MCF 10A (cell line): ENCODE measurements at regions not wholly inside any gene's neighbourhood (a gene's known extent, or its start where the extent isn't known, plus 50 kb on each side); places are given as distances from the start of the nearest gene placed in this dataset.

ENCODE experiments used
- BruUV-seq: library from RNA; stranded (reverse); fragments of 400-500 nt; replicated peaks from 2 replicates; lab custom pipeline; 2021; lab: Mats Ljungman, UMichigan
- CTCF ChIA-PET: fragments of 300-600 bp; sonication (Branson Sonifier 250); formaldehyde crosslinking; extraction: SDS; loops from one replicate; lab custom pipeline; 2021; ENCODE audit warnings: antibody characterized with exemption, inconsistent platforms; lab: Yijun Ruan, JAX
- POLR2A ChIA-PET: fragments of 300-600, 350-650 bp; sonication (Branson Sonifier 250); formaldehyde crosslinking; extraction: SDS; loops from one replicate; lab custom pipeline; 2020; ENCODE audit warnings: antibody characterized with exemption, inconsistent platforms; lab: Yijun Ruan, JAX
- DNase-seq: peaks from one replicate; pipeline ENCODE4 v3.0.0-alpha.2; 2018; ENCODE audit not compliant: unreplicated experiment
- H3K27ac Mint-ChIP-seq: one replicate; pipeline ENCODE4 v1.8.0; 2022; ENCODE audit warnings: mild to moderate bottlenecking, low read depth, mixed read lengths; ENCODE audit not compliant: unreplicated experiment
- H3K27me3 Mint-ChIP-seq: one replicate; pipeline ENCODE4 v1.8.0; 2022; ENCODE audit warnings: mixed read lengths; ENCODE audit not compliant: insufficient read depth, unreplicated experiment
- H3K36me3 Mint-ChIP-seq: one replicate; pipeline ENCODE4 v1.8.0; 2022; ENCODE audit warnings: mild to moderate bottlenecking, moderate library complexity, mixed read lengths; ENCODE audit not compliant: insufficient read depth, unreplicated experiment
- H3K4me1 Mint-ChIP-seq: one replicate; pipeline ENCODE4 v1.8.0; 2022; ENCODE audit warnings: mixed read lengths; ENCODE audit not compliant: insufficient read depth, unreplicated experiment
- H3K4me3 Mint-ChIP-seq: one replicate; pipeline ENCODE4 v1.8.0; 2022; ENCODE audit warnings: mild to moderate bottlenecking, moderate library complexity, mixed read lengths; ENCODE audit not compliant: unreplicated experiment
- H3K9me3 Mint-ChIP-seq: one replicate; pipeline ENCODE4 v1.8.0; 2022; ENCODE audit warnings: mixed read lengths; ENCODE audit not compliant: unreplicated experiment
- CTCF ChIP-seq: fragments of 200-600 bp; IDR thresholded peaks from one replicate; pipeline ENCODE4 v1.8.0; 2022; ENCODE audit warnings: antibody characterized with exemption, mild to moderate bottlenecking; ENCODE audit not compliant: unreplicated experiment
- intact Hi-C: fragments of 100-400 bp; cut with micrococcal nuclease; formaldehyde crosslinking; loops from 2 replicates; pipeline ENCODE4 v1.14.1; 2022

GRCh38 chr1:198923993-198924392 is 285.2 kb downstream of the PTPRC start:
- peak overlapping the region; percentile 35 for H3K27ac Mint-ChIP-seq
- no peak for DNase-seq
- intact Hi-C loops = no loop called here
- no TSS peak for BruUV-seq
- peaks cover 33% of the 10 kb centered on the region for H3K4me1 Mint-ChIP-seq
- H3K4me3 Mint-ChIP-seq = no peak overlapping the region
- TF ChIP-seq CTCF = no peak
- H3K9me3 Mint-ChIP-seq = no peaks in the 10 kb centered on the region
- ChIA-PET CTCF (interaction anchor here (0.6 kb wide), 2 partner anchors 12 to 152 kb away, joined by 4 read pairs; no protein-coding TSS in a partner anchor), POLR2A (interaction anchor here (0.6 to 10.8 kb wide), 4 partner anchors 11 to 1551 kb away, joined by 3 to 336 read pairs (median 110); no protein-coding TSS in a partner anchor)
- no peaks in the 10 kb centered on the region for H3K27me3 Mint-ChIP-seq
- H3K36me3 Mint-ChIP-seq = peaks cover 17% of the 10 kb centered on the region

- H3K27me3 Mint-ChIP-seq = no peaks in the 10 kb centered on the region
- intact Hi-C loops = no loop called here
- no peak for TF ChIP-seq CTCF
- no peak for DNase-seq
- ChIA-PET POLR2A (interaction anchor here (0.6 to 4.5 kb wide), 10 partner anchors 9 to 1151 kb away, joined by 3 to 87 read pairs (median 4); partner anchors contain the start of gene DENND1B), CTCF (interaction anchor here (0.6 to 1.2 kb wide), 3 partner anchors 9 to 1381 kb away, joined by 3 to 5 read pairs (median 3); no protein-coding TSS in a partner anchor)
- BruUV-seq = no TSS peak
- H3K4me3 Mint-ChIP-seq = no peak overlapping the region
- peak overlapping the region; percentile 78 for H3K27ac Mint-ChIP-seq
- H3K9me3 Mint-ChIP-seq = no peaks in the 10 kb centered on the region
- peaks cover 9% of the 10 kb centered on the region for H3K36me3 Mint-ChIP-seq
- peaks cover 32% of the 10 kb centered on the region for H3K4me1 Mint-ChIP-seq
Measured at GRCh38 chr1:198925567-198925966, 286.7 kb downstream of the PTPRC start.

- POLR2A ChIA-PET = interaction anchor here (1.6 to 4.5 kb wide), 4 partner anchors 9 to 47 kb away, joined by 3 to 120 read pairs (median 100); no protein-coding TSS in a partner anchor
- intact Hi-C loops = no loop called here
- no peak for TF ChIP-seq CTCF
- Mint-ChIP-seq H3K27me3 (no peaks in the 10 kb centered on the region), H3K4me1 (peaks cover 31% of the 10 kb centered on the region), H3K9me3 (no peaks in the 10 kb centered on the region), H3K27ac (peak overlapping the region; percentile 78), H3K4me3 (no peak overlapping the region), H3K36me3 (peaks cover 9% of the 10 kb centered on the region)
- DNase-seq = no peak
- CTCF ChIA-PET = no interaction called here
- no TSS peak for BruUV-seq
Measured at GRCh38 chr1:198927129-198927528, 288.3 kb downstream of the PTPRC start.

GRCh38 chr1:198929111-198929604 is 290.3 kb downstream of the PTPRC start:
- ChIA-PET POLR2A (interaction anchor here (0.6 to 4.5 kb wide), 17 partner anchors 7 to 1786 kb away, joined by 3 to 120 read pairs (median 4); no protein-coding TSS in a partner anchor), CTCF (interaction anchor here (0.6 to 2.6 kb wide), 6 partner anchors 9 to 1579 kb away, joined by 3 to 14 read pairs (median 3); no protein-coding TSS in a partner anchor)
- DNase-seq = peak; percentile 41
- BruUV-seq = no TSS peak
- Mint-ChIP-seq H3K36me3 (peaks cover 9% of the 10 kb centered on the region), H3K27me3 (no peaks in the 10 kb centered on the region), H3K27ac (peak overlapping the region; percentile 98), H3K4me3 (peak overlapping the region; percentile 70), H3K9me3 (no peaks in the 10 kb centered on the region), H3K4me1 (peaks cover 29% of the 10 kb centered on the region)
- intact Hi-C loops = no loop called here
- TF ChIP-seq CTCF = no peak
